H7 (cell line): ENCODE measurements at regions not wholly inside any gene's neighbourhood (a gene's known extent, or its start where the extent isn't known, plus 50 kb on each side); places are given as distances from the start of the nearest gene placed in this dataset.

Experiments
- DNase-seq: peaks from one replicate; pipeline ENCODE4 v3.0.0; 2012
- H3K27me3 ChIP-seq: 2 replicates; pipeline ENCODE4 v1.6.0; 2011; ENCODE audit warnings: mild to moderate bottlenecking, low read length; ENCODE audit not compliant: control insufficient read depth, insufficient read depth
- H3K36me3 ChIP-seq: replicated peaks from 2 replicates; pipeline ENCODE4 v1.5.1; 2011; ENCODE audit warnings: low read length; ENCODE audit not compliant: control insufficient read depth, insufficient read depth
- H3K4me3 ChIP-seq: 2 replicates; pipeline ENCODE4 v1.5.1; 2011; ENCODE audit warnings: low read depth, mild to moderate bottlenecking, control low read depth, low read length, moderate library complexity; ENCODE audit not compliant: insufficient read depth

DNA sequence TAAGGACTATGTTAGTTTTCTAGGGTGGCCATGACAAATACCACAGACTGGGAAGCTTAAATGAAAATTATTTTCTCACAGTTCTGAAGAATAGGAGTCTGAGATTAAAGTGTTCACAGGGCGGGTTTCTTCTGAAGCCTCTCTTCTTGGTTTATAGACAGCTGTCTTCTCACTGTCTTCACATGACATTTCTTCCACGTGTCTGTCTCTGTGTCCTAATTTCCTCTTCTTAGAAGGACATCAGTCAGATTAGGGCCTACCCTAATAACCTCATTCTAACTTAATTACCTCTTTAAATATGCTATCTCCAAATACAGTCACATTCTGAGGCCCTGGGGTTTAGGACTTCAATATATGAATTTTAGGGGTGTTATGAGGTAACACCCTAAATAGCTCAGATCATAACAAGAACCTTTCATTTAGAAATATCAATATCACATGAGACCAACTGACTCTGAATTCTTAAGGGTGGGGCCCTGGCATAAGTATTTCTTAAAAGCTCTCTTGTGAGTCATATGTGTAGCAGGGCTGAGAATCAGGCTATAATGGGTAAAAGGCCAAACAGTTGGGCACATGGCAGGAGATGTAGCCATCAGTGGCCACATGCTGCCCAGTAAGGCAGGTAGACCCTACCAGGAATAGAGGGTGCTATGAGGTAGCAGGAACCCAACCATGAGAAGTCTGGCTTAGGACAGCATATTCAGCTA is 62.0 kb upstream of the TENT5A start:
- DNase-seq: no peak
- H3K4me3 ChIP-seq: no peak overlapping the region

DNA sequence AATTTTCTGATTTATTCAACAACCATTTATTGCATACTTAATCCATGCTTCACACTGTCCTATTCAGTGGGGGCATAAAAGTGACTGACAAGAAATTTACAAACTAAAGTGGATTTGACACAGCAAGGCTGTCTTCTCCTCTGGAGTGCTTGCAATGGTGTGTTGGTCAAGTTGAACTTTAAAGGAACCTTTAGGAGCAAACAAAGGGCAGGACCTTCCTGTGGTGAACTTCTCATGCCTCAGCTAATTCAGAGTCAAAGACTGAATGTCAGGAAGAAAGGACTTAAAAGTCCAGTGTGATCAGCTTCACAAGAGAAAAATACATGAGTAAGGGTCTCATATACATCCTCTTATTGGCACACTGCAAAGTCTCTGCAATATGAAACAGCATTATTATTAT is 60.8 kb upstream of the TENT5A start:
- H3K36me3 ChIP-seq: no peaks in the 10 kb centered on the region
- no peak for DNase-seq
- H3K27me3 ChIP-seq: no peaks in the 10 kb centered on the region
- no peak overlapping the region for H3K4me3 ChIP-seq

More for the DNA sequence above, 62.0 kb upstream of the TENT5A start:
- Histone ChIP-seq H3K27me3 (no peaks in the 10 kb centered on the region), H3K36me3 (no peaks in the 10 kb centered on the region)

- Histone ChIP-seq H3K27me3 (no peaks in the 10 kb centered on the region), H3K36me3 (no peaks in the 10 kb centered on the region), H3K4me3 (no peak overlapping the region)
- DNase-seq: no peak
Observed at GRCh38 chr6:81812401-81812800, 59.9 kb upstream of the TENT5A start.

GRCh38 chr6:81808851-81809570 is 56.5 kb upstream of the TENT5A start:
- Histone ChIP-seq H3K36me3 (no peaks in the 10 kb centered on the region), H3K4me3 (no peak overlapping the region), H3K27me3 (no peaks in the 10 kb centered on the region)
- DNase-seq: no peak

- DNase-seq: no peak
Observed at GRCh38 chr6:81806793-81807565, 54.5 kb upstream of the TENT5A start.

DNA sequence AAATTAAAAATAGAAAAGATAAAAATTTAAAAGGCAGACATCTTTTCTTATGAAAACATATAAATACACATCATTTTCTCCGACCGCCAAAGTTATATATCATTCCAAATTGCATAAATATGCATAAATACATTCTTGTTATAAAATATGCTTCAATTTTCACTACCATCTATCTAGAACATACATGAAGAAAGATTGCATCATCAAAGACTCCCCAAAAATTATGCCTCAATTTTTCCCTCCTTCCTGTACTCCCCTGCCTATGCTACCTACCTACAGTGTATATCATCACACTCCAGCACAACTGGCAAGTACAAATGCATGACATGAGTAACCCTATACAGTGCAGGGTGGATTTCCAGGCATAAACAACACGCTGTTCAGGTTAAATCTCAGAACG is 49.9 kb upstream of the TENT5A start:
- no peaks in the 10 kb centered on the region for H3K27me3 ChIP-seq
- no peak overlapping the region for H3K4me3 ChIP-seq
- H3K36me3 ChIP-seq: no peaks in the 10 kb centered on the region
- no peak for DNase-seq

More at GRCh38 chr6:81806793-81807565, 54.5 kb upstream of the TENT5A start:
- Histone ChIP-seq H3K27me3 (no peaks in the 10 kb centered on the region), H3K4me3 (no peak overlapping the region), H3K36me3 (no peaks in the 10 kb centered on the region)
